AG10803 (cell line): ENCODE measurements at regions not wholly inside any gene's neighbourhood (a gene's known extent, or its start where the extent isn't known, plus 50 kb on each side); places are given as distances from the start of the nearest gene placed in this dataset.

Experiments
- DNase-seq: peaks from one replicate; pipeline ENCODE4 v3.0.0; 2010; ENCODE audit warnings: low read depth
- H3K4me3 ChIP-seq: 2 replicates; pipeline ENCODE4 v1.5.1; 2011; ENCODE audit warnings: mild to moderate bottlenecking, low read length, control low read depth
- CTCF ChIP-seq: conservative IDR thresholded peaks from 2 replicates; pipeline ENCODE4 v1.5.1; 2011; ENCODE audit warnings: mild to moderate bottlenecking, low read length, control low read depth, inconsistent platforms

GRCh38 chrX:45320191-45320590 is 119.5 kb upstream of the DIPK2B start:
- no peak for TF ChIP-seq CTCF
- DNase-seq, result no peak
- no peak overlapping the region for H3K4me3 ChIP-seq

- no peak for DNase-seq
- TF ChIP-seq CTCF, result no peak
- no peak overlapping the region for H3K4me3 ChIP-seq
Observed at GRCh38 chrX:45309801-45310200, 109.1 kb upstream of the DIPK2B start.

- DNase-seq, result peak; percentile 26
- no peak for TF ChIP-seq CTCF
- no peak overlapping the region for H3K4me3 ChIP-seq
Observed at GRCh38 chrX:45309096-45309495, 108.4 kb upstream of the DIPK2B start.

- H3K4me3 ChIP-seq, result no peak overlapping the region
- TF ChIP-seq CTCF, result no peak
- no peak for DNase-seq
Observed at GRCh38 chrX:45306794-45307193, 106.1 kb upstream of the DIPK2B start.

- DNase-seq, result no peak
- no peak for TF ChIP-seq CTCF
- no peak overlapping the region for H3K4me3 ChIP-seq
Observed at GRCh38 chrX:45300638-45301037, 100.0 kb upstream of the DIPK2B start.

- TF ChIP-seq CTCF, result no peak
- H3K4me3 ChIP-seq, result no peak overlapping the region
- DNase-seq, result peak; percentile 58
Observed at GRCh38 chrX:45295259-45295986, 94.7 kb upstream of the DIPK2B start.

GRCh38 chrX:45274576-45274975 is 73.9 kb upstream of the DIPK2B start:
- no peak for TF ChIP-seq CTCF
- no peak overlapping the region for H3K4me3 ChIP-seq
- peak; percentile 6 for DNase-seq
